ENCODE measurements at regions not wholly inside any gene's neighbourhood (a gene's known extent, or its start where the extent isn't known, plus 50 kb on each side); places are given as distances from the start of the nearest gene placed in this dataset.

GRCh38 chr2:2867397-2867979, 510.1 kb downstream of the EIPR1 start:
- no peaks in the 10 kb centered on the region for H3K9me3 ChIP-seq
- H3K4me3 ChIP-seq: no peak overlapping the region
- no peaks in the 10 kb centered on the region for H3K36me3 ChIP-seq
- no peak overlapping the region for H3K27ac ChIP-seq
- ATAC-seq (ENCODE audit: low FRiP score in 2 of 2): no peak
- DNase-seq: peak in 1 of 2 donors; percentile 58
- H3K27me3 ChIP-seq: no peaks in the 10 kb centered on the region
- WGBS, 2 donors: 79 to 85% methylated on average over 13 to 17 of the region's 18 CpGs
- peaks cover 0 to 7% (median 0%) of the 10 kb centered on the region in 4 donors for H3K4me1 ChIP-seq
- TF ChIP-seq POLR2AphosphoS5 (IDR thresholded peaks at IDR 0.05) (no peak), CTCF (IDR thresholded peaks at IDR 0.05) (no peak), POLR2A (IDR thresholded peaks at IDR 0.05) (no peak), EP300 (IDR thresholded peaks at IDR 0.05) (no peak)

- no peak for TF ChIP-seq POLR2AphosphoS5 (IDR thresholded peaks at IDR 0.05)
- TF ChIP-seq CTCF (IDR thresholded peaks at IDR 0.05): no peak
- no peak for TF ChIP-seq POLR2A (IDR thresholded peaks at IDR 0.05)
- TF ChIP-seq EP300 (IDR thresholded peaks at IDR 0.05): no peak
Observed at GRCh38 chr2:2866459-2866858, 511.2 kb downstream of the EIPR1 start.

GRCh38 chr2:2862386-2862785, 515.2 kb downstream of the EIPR1 start:
- no peak for TF ChIP-seq CTCF (IDR thresholded peaks at IDR 0.05)
- no peak for TF ChIP-seq POLR2A (IDR thresholded peaks at IDR 0.05)
- TF ChIP-seq EP300 (IDR thresholded peaks at IDR 0.05): no peak
- TF ChIP-seq POLR2AphosphoS5 (IDR thresholded peaks at IDR 0.05): no peak
- Histone ChIP-seq H3K4me1 (peaks cover 0 to 7% (median 0%) of the 10 kb centered on the region in 4 donors), H3K4me3 (no peak overlapping the region), H3K9me3 (no peaks in the 10 kb centered on the region), H3K36me3 (no peaks in the 10 kb centered on the region), H3K27ac (no peak overlapping the region), H3K27me3 (no peaks in the 10 kb centered on the region)
- peak in 1 of 2 donors; percentile 35 for ATAC-seq (ENCODE audit: low FRiP score in 2 of 2)
- 71 to 85% methylated on average over 2 to 4 of the region's 5 CpGs for WGBS, 2 donors
- DNase-seq: no peak

More at GRCh38 chr2:2866459-2866858, 511.2 kb downstream of the EIPR1 start:
- 53 to 67% methylated on average over 7 to 14 of the region's 14 CpGs for WGBS, 2 donors
- no peak overlapping the region for H3K27ac ChIP-seq
- H3K36me3 ChIP-seq: no peaks in the 10 kb centered on the region
- H3K27me3 ChIP-seq: no peaks in the 10 kb centered on the region
- no peaks in the 10 kb centered on the region for H3K9me3 ChIP-seq
- DNase-seq (no peak), ATAC-seq (ENCODE audit: low FRiP score in 2 of 2) (no peak)
- peaks cover 0 to 7% (median 0%) of the 10 kb centered on the region in 4 donors for H3K4me1 ChIP-seq
- no peak overlapping the region for H3K4me3 ChIP-seq

GRCh38 chr2:2861666-2862240, 515.9 kb downstream of the EIPR1 start:
- no peaks in the 10 kb centered on the region for H3K27me3 ChIP-seq
- WGBS, 2 donors: 87 to 88% methylated on average over 12 to 19 of the region's 19 CpGs
- peak in 1 of 2 donors; percentile 59 for DNase-seq
- H3K4me3 ChIP-seq: no peak overlapping the region
- H3K36me3 ChIP-seq: no peaks in the 10 kb centered on the region
- peak in 1 of 2 donors; percentile 24 for ATAC-seq (ENCODE audit: low FRiP score in 2 of 2)
- H3K27ac ChIP-seq: no peak overlapping the region
- TF ChIP-seq CTCF (IDR thresholded peaks at IDR 0.05) (no peak), EP300 (IDR thresholded peaks at IDR 0.05) (no peak), POLR2AphosphoS5 (IDR thresholded peaks at IDR 0.05) (no peak), POLR2A (IDR thresholded peaks at IDR 0.05) (no peak)
- no peaks in the 10 kb centered on the region for H3K9me3 ChIP-seq
- H3K4me1 ChIP-seq: peaks cover 0 to 7% (median 0%) of the 10 kb centered on the region in 4 donors
